NOMO-1 treated with dmso at 0.1 percent for 144 hours (cell line): ENCODE measurements at regions not wholly inside any gene's neighbourhood (a gene's known extent, or its start where the extent isn't known, plus 50 kb on each side); places are given as distances from the start of the nearest gene placed in this dataset.

Experiments
- DNase-seq: peaks from one replicate; lab custom pipeline; 2025; ENCODE audit not compliant: unreplicated experiment; lab: John Stamatoyannopoulos, UW

DNA sequence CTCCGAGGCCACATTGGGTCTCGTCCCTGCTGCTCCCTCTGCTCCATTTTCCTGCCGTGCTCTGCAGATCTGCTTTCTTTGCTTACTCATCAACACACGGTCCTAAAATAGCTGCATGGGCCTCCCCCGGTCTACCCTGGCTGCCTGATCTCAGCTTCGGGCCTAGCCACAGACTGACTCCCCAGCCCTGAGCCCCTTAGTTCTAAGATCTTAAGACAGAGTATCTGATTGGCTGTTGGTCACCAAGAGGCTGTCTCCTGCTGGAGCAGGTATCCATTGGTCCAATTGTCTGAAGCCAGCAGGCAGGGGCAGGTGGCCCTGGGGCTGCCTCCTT, 53.7 kb upstream of the NECTIN1 start:
- DNase-seq, result no peak

DNA sequence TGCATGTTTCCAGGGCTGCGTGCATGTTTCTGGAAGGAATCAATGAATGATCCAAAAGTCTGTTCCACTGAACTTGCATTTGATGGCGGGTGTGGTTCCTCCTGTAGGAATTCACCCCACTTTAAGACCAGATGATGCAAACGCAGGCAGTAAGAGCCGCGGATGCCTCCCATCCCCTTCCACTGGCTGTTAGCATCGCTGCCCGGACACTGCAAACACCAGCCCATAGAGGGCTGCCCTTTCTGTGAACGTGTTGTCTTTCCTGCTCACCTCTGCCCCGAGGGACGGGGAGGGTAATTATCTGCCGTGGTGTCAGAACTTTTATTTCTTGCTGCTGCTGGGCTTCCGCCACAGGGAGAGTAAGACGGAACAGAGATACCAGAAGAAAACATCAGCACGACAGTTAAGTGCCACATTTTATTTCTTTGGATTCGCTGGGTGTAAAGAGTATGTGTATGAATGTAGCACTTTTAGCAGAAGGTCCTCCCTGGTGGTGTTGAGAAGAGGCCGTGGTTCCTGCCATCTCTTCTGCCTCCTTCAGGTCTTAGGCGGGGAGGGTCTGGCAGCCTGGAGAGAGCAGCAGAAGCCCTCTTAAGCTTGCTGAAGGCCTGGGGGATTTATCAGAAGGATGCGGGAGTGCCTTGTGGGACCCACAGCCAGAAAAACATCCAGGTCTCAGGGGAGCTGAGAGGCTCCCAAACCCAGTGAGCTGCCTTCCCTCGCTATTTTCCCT, 53.2 kb upstream of the NECTIN1 start:
- DNase-seq, result no peak

DNA sequence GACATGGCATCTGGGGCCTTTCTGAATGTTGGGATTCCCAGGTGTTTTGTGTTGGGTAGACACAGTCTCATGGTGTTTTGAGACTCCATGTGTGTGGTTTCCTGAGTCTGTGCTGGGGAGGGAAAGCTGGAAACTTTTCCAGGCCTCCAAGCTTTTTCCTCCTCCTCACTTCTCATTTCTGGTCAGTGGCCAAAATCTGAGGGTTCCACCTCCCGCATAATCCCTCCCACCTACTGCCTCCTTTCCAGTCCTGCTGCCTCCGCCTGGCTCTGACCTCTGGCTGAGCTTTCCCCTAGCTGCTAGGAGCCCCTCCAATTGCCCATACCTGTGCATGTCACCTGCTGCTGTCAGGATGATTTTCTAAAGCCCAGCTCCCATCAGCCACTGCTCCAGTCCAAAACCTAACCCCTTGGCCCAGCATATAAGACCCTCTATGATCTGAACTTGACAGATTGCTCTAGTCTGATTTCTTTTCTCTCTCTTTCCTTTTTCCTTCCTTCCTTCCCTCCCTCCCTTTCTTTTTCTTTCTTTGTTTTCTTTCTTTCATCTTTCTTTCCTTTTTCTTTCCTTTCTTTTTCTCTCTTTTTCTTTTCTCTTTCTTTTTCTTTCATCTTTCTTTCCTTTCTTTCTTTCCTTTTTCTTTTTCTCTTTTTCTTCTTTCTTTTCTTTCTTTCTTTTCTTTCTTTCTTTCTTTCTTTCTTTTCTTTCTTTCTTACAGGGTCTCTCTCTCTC, 51.4 kb upstream of the NECTIN1 start:
- no peak for DNase-seq

DNA sequence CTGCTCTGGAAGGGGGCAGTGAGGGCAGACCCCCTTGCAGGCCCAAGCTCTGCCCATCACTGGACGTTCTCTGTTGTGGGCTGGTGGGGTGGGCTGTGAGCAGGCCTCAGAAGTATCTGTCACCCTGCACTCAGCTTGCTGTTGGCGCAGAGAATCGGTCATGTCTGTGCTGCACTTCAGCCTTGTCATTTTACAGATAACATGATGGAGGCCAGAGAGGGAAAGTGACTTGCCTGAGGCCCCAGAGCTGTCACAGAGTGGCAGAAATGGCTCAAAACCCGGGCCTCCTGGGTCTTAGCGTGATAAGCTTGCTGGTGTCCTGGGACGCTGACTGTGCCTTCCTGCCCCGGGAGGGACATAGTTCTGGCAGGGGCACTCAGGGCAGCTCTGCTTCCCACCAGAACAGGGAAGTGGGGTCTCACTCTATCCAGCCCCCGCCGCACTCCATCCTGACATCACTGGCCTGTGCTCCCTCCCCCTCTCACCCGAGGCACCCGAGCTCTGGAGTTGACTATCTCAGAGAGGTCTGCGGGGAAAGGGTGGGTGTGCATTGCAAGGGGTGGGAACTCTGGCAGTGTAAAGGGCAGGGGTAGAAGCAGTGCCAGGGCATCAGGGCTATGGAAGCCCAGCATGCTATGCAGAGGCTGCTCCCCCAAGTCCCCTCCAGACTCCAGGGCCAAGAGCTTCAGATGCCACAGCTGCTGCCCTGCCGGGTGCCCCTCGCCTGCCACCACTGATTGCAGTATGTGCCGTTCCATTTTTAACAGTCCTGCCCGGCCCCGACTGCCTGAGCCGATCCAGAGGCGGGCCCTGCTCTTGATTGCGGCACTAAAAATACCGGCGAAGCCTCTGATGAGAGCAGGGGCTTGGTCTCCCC, 50.4 kb upstream of the NECTIN1 start:
- DNase-seq, result no peak
